ENCODE measurements at regions not wholly inside any gene's neighbourhood (a gene's known extent, or its start where the extent isn't known, plus 50 kb on each side); places are given as distances from the start of the nearest gene placed in this dataset.

- no peak for TF ChIP-seq POLR2A (IDR thresholded peaks at IDR 0.05; ENCODE audit: low read depth)
- no peak for TF ChIP-seq CTCF (IDR thresholded peaks at IDR 0.05)
- no peak for TF ChIP-seq POLR2AphosphoS5 (IDR thresholded peaks at IDR 0.05)
- TF ChIP-seq EP300 (IDR thresholded peaks at IDR 0.05) = no peak
These were observed 87.0 kb upstream of the ZNF280D start for GRCh38 chr15:56820333-56820732.

Measured in esophagus muscularis mucosa (tissue), 4 donors.